H54 (cell line): ENCODE measurements at regions not wholly inside any gene's neighbourhood (a gene's known extent, or its start where the extent isn't known, plus 50 kb on each side); places are given as distances from the start of the nearest gene placed in this dataset.
A peak's percentile ranks its signal among the peaks of the same experiment; 100 is the strongest.

Experiments used
- DNase-seq: peaks from one replicate; pipeline ENCODE4 v3.0.0; 2011; ENCODE audit warnings: low spot score, mixed read lengths; ENCODE audit not compliant: insufficient read length
- FAIRE-seq: peaks from 3 replicates; lab custom pipeline; 2011; peaks lifted over from hg19 to GRCh38; lab: Jason Lieb, UNC
- POLR2A ChIP-seq: IDR thresholded peaks from 2 replicates; pipeline ENCODE4 v1.6.1; 2011; ENCODE audit warnings: low read depth, mild to moderate bottlenecking, low read length

DNA sequence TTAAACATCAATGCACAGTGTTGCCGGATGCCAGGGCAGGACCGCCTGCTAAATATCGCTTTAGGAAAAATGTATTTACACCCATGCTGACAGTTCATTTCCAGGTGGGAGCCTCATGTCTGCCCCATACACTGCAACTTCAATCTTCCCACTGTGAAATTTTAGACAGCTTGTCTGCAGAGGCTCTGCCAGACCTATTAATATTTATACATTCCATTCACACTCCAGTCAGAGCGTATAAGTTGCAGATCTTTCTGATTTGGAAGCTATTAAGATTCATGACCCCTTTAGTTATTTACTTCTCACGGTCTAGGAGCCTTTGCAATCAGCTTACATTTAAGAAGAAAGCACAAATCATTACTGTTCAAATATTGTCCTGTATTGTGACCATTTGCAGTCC lies 357.4 kb downstream of the ATP23 start:
- no peak for TF ChIP-seq POLR2A
- DNase-seq, result no peak
- no peak for FAIRE-seq

DNA sequence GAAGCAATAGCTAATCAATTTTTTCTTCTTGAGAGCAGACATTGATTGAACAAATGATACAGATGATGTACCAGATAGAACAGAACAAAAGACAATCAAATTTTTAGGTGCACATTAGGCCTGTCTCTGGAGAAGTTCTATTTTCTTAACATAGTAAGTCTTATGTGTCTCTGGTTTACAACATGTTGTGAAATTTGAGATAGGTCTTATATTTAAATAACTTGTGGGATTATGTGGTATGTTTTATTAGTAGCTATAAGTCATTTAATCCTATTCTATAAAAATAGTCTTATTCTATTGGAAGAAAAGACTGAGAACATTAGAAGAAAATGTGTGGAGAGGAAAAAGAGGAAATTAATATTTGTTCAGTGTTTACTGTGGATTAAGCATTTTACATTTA lies 358.0 kb downstream of the ATP23 start:
- TF ChIP-seq POLR2A, result no peak
- DNase-seq, result no peak
- FAIRE-seq, result no peak

DNA sequence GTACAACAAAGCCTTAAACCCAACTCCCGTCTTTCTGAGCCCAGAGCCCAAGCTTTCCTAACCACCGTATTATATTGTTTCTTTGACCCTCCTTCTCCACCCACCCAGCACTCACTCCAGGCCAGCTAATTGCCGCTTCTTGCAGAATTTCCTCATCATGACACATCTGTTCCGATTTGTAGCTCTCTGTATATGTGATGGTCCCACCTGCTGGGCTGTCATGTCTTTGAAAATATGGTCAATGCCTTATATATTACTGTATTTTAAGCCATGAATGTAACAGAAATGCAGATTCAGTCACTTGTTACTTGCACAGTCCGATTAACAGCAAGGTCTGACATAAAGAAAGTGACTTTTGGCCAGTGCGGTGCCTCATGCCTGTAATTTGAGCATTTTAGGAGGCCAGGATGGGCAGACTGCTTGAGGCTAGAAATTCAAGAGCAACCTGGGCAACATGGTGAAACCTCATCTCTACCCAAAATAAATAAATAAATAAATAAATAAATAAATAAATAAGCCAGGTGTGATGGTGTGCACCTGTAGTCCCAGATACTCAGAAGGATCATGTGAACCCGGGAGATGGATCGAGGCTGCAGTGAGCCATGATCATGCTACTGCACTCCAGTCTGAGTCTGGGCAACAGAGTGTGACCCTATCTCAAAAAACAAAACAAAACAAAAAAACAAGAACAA lies 359.8 kb downstream of the ATP23 start:
- FAIRE-seq (no peak), DNase-seq (no peak)
- no peak for TF ChIP-seq POLR2A

DNA sequence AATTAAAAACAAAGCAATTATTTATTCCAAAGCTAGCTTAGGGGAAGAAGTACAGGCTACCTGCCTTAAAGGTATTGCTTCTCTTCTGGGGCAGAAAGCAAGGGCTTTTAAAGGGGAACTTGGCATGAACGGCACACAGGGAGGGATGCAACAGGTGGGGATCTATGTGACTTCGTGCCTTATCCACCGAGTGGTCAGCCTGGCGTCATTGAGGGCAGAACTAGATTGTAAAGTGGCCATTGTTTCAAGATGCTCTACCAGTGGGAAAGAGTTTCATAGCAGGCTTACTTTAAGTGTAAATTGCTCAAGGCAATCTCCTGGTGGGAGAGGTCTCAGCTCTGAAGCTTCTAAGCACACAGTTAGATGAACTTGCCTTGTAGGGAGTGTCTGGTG lies 360.4 kb downstream of the ATP23 start:
- FAIRE-seq, result no peak
- no peak for DNase-seq
- no peak for TF ChIP-seq POLR2A

DNA sequence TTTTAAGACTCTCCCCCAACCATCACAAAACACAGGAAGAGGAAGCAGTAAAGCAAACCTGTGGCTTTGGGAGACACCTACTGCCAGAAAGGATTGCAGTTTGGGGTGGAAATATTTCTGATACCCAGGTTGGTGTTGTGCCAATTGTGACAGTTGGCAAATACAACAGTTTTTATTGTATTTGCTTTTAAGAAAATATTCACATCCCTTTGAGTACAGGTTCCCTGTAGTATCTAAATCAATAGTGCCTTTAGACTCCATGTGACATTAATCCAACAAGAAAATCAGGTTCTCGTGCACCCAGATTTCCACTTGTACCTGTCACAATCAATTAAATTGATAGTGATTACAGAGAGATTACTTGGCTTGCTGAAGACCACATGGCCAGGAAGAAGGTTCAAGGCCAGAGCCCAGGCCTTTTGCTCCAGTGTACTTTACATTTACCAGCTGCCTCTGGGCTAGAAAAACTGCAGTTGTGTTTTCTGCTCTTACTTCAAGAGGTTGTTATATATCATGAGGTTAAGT lies 361.2 kb downstream of the ATP23 start:
- DNase-seq (no peak), FAIRE-seq (no peak)
- no peak for TF ChIP-seq POLR2A

DNA sequence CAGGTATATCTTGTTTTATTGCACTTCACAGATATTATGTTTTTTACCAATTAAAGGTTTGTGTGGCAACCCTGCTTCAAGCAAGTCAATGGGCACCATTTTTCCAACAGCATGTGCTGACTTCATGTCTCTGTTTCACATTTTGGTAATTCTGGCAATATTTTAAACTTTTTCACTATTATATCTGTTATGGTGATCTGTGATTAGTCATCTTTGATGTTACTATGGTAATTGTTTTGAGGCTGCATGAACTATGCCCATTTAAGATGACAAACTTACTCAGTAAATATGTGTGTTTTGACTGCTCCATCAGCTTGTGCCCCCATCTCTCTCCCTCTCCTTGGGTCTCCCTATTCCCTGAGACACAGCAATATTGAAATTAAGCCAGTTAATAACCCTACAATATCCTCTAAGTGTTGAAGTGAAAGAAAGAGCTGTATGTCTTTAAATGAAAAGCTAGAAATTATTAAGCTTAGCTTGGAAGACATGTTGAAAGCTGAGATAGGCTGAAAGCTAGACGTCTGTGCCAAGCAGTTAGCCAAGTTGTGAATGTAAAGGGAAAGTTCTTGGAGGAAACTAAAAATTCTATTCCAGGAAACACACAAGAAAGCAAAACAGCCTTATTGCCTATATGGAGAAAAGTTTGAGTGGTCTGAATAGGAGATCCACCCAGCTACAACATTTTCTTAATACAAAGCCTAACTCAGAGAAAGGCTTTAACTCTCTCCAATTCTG lies 365.1 kb downstream of the ATP23 start:
- FAIRE-seq (no peak), DNase-seq (no peak)
- TF ChIP-seq POLR2A, result no peak

DNA sequence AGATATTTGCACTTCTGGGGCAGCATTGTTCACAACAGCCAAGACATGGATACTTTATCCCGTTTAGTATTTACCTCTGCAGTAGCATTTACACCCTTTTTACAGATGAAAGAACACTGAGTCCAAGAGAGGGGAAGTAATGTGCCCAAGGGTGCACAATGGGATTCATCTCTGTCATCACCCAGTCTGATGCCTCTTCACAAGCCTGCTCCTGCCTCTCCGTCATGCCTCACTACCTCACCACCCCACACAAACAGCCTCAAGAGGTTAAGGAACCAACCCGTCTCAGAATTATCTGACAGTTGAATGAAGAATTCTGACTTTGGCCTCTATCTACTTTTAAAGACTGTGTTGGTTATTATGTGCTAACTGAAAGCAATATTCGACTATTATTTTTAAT lies 368.4 kb downstream of the ATP23 start:
- TF ChIP-seq POLR2A, result no peak
- FAIRE-seq, result no peak
- DNase-seq, result no peak

DNA sequence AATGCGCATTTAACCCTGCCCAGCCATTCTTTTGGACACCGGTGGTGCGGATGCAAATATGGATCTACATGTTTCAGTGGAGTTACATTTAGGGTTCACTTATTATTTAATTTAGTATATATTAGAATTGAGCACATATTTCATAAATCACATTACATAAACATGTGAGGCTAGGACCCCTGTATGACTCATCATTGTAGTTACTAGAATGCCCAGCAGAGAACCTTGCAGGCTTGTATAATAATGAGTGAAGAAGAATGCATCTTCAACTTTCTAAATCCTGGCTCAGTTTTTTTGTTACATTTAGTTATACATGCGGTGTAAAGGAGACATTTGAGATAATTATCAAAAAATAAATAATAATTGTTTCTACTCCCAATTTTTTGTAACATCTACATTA lies 369.0 kb downstream of the ATP23 start:
- no peak for TF ChIP-seq POLR2A
- DNase-seq (no peak), FAIRE-seq (no peak)

DNA sequence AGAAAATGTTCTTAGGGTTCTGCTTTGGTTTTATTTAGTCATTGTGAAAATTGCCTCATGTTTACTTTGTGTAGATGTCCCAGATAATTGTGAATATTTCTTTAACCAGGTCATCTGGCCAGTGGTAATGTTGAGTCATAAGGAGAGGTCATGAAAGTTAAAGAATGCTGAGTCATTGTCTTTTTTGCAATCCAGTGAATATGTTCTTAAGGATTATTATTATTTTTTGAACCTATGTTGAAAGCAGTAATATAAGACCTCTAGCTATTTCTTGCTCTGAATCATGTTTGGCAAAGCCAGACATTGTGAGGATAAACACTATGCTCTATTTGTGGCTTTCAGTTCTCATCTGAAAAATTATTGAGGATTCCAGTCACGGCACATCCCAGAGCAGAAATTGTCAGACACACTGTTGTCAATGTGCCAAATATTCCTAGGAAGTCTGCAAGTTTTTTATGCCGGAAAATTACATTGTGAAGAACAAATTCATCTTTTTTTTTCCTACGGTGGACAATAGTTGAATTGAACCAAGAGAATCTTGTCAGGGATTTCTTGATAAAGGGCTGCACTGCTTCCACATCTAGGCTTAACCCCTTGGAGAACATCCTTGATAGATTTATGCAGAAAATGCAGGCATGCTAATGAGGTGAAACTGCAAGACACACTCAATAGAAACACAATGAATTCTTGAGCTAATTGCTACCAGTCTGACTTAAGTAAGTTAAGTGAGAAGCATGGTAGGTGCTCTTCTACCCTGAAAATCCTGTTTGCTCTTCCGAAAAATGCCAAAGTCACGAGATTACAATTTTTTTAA lies 369.6 kb downstream of the ATP23 start:
- FAIRE-seq (peak; percentile 97), DNase-seq (peak; percentile 26)
- TF ChIP-seq POLR2A, result no peak

DNA sequence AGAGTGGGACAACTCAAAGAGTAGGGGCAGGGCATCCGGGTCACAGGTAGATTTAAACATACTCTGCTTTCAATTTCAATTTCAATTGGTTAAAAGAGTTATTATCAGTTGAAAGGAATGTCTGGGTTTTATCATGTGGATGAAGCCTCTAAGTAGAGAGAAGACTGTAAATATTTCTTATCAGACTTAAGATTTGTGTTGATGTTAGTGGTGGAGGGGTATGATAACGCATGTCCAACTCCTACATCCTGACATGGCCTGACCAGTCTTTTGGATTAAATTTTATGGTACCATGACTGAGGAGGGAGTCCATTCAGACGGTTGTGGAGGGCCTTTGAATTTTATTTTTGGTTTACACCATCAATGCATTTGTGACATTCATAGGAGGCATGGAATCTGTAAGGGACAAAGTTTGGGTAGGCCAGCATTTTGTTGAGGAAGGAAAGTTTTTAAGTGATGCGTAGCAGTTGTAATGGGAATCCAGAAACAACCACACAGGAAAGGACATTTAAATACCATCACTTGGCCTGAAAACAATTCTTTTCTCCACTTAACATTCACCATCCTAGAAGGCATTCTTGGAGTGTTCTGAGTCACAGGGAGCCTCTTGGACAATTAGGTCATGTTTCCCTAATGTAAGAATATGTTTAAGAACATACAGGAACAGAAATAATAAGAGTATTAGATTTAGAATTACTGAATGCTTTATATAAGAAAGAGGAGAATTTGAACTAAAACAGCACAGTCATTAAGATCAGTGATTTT lies 371.9 kb downstream of the ATP23 start:
- FAIRE-seq (peak; percentile 45), DNase-seq (no peak)

DNA sequence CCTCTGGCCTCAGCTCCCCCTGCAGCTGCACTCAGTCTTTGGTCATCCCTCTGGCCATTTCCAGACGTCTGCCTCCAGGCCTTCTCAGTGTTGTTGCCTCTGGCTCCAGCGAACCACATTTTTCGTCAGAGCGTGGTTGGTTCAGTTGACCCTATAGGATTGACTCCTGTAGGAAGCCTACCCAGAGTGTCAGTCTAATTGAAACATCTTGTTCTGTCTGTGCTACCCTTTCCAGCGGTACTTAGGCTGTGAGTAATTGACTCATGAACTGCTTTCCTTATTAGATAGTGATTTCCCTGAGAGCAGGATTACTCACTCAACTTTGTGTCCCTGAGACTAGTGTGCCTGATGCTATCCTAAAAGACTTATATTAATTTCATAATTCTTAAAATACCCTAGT lies 373.2 kb downstream of the ATP23 start:
- DNase-seq (no peak), FAIRE-seq (no peak)
- TF ChIP-seq POLR2A, result no peak

More for the DNA sequence above, 371.9 kb downstream of the ATP23 start:
- TF ChIP-seq POLR2A, result no peak

DNA sequence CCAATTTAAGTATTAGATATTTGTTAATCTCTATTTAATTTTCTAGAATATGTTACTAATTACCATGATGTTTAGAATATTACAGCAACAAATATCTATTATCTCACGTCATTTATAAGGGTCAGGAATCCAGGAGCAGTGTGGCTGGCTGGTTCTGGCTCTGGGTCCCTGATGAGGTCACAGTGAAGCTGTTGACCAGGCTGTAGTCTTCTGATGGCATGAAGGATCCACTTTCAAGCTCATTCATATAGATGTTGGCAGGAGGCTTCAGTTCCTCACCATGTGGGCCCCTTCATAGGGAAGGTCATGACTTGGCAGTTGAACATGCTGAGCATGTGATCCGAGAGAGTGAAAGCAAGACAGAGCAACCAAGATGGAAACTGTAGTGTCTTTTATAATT lies 375.6 kb downstream of the ATP23 start:
- DNase-seq (no peak), FAIRE-seq (no peak)
- no peak for TF ChIP-seq POLR2A

DNA sequence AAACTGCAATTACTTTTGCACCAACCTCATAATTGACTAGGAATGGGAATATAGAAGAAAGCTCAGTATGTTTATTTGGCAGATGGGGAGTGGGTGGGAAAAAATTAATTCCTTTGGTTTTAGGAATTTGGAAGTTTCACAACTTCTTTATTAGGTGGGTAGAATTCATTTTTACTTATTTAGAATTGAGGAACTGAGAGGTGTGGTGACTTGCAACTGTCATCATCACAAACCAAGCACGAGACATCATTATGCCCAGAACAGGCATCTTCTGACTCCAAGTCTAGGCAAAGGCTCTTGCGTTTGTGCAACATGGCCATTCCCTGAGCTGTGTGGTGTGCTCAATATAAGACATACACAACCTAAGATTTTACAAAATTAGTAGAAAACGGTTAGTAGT lies 380.0 kb downstream of the ATP23 start:
- no peak for DNase-seq
- no peak for FAIRE-seq
- TF ChIP-seq POLR2A, result no peak
